HPDE6-E6E7 (cell line): ENCODE measurements at regions not wholly inside any gene's neighbourhood (a gene's known extent, or its start where the extent isn't known, plus 50 kb on each side); places are given as distances from the start of the nearest gene placed in this dataset.
A peak's percentile ranks its signal among the peaks of the same experiment; 100 is the strongest.

Experiments
- DNase-seq: peaks from one replicate; pipeline ENCODE4 v3.0.0; 2011; ENCODE audit warnings: missing footprints; ENCODE audit errors: extremely low spot score

- no peak for DNase-seq
These were observed 174.0 kb upstream of the CDH20 start for GRCh38 chr18:61159246-61159645.

- DNase-seq: no peak
These were observed 168.9 kb upstream of the CDH20 start for GRCh38 chr18:61164321-61164720.

- DNase-seq: no peak
These were observed 165.3 kb upstream of the CDH20 start for GRCh38 chr18:61167902-61168301.

GRCh38 chr18:61169386-61169785 lies 163.8 kb upstream of the CDH20 start:
- no peak for DNase-seq

GRCh38 chr18:61172624-61173023 lies 160.6 kb upstream of the CDH20 start:
- no peak for DNase-seq

- peak; percentile 12 for DNase-seq
These were observed 159.7 kb upstream of the CDH20 start for GRCh38 chr18:61173554-61173953.

- no peak for DNase-seq
These were observed 149.4 kb upstream of the CDH20 start for GRCh38 chr18:61183798-61184197.

- DNase-seq: no peak
These were observed 145.3 kb upstream of the CDH20 start for GRCh38 chr18:61187971-61188370.

GRCh38 chr18:61189376-61189775 lies 143.9 kb upstream of the CDH20 start:
- no peak for DNase-seq

- no peak for DNase-seq
These were observed 138.5 kb upstream of the CDH20 start for GRCh38 chr18:61194726-61195125.

- DNase-seq: no peak
These were observed 136.5 kb upstream of the CDH20 start for GRCh38 chr18:61196750-61197149.

- no peak for DNase-seq
These were observed 134.7 kb upstream of the CDH20 start for GRCh38 chr18:61198486-61198885.

- no peak for DNase-seq
These were observed 133.9 kb upstream of the CDH20 start for GRCh38 chr18:61199171-61199848.

GRCh38 chr18:61201511-61201910 lies 131.7 kb upstream of the CDH20 start:
- no peak for DNase-seq

GRCh38 chr18:61203151-61203550 lies 130.1 kb upstream of the CDH20 start:
- DNase-seq: no peak

- DNase-seq: no peak
These were observed 123.4 kb upstream of the CDH20 start for GRCh38 chr18:61209801-61210200.

GRCh38 chr18:61216051-61216450 lies 117.2 kb upstream of the CDH20 start:
- no peak for DNase-seq

- no peak for DNase-seq
These were observed 111.0 kb upstream of the CDH20 start for GRCh38 chr18:61222206-61222605.

- DNase-seq: no peak
These were observed 107.9 kb upstream of the CDH20 start for GRCh38 chr18:61225336-61225735.

- no peak for DNase-seq
These were observed 96.7 kb upstream of the CDH20 start for GRCh38 chr18:61236356-61237057.

GRCh38 chr18:61237529-61237928 lies 95.7 kb upstream of the CDH20 start:
- DNase-seq: no peak

- no peak for DNase-seq
These were observed 94.2 kb upstream of the CDH20 start for GRCh38 chr18:61239051-61239450.

GRCh38 chr18:61241260-61241853 lies 91.9 kb upstream of the CDH20 start:
- no peak for DNase-seq
